RPMI8226 (cell line): ENCODE measurements at regions not wholly inside any gene's neighbourhood (a gene's known extent, or its start where the extent isn't known, plus 50 kb on each side); places are given as distances from the start of the nearest gene placed in this dataset.
"Not testable (repeated sequence)": the region's sequence is repeated elsewhere in the genome, so short reads cannot be mapped to it uniquely, and the experiment has no call there.

Experiments
- DNase-seq: peaks from one replicate; pipeline ENCODE4 v3.0.0-alpha.2; 2015

- no peak for DNase-seq
Observed at GRCh38 chr11:95432714-95433503, 201.9 kb upstream of the SESN3 start.

- DNase-seq: no peak
Observed at GRCh38 chr11:95429376-95429907, 198.4 kb upstream of the SESN3 start.

GRCh38 chr11:95426823-95427462 is 195.9 kb upstream of the SESN3 start:
- no peak for DNase-seq

GRCh38 chr11:95419915-95420314 is 188.9 kb upstream of the SESN3 start:
- DNase-seq: no peak

- no peak for DNase-seq
Observed at GRCh38 chr11:95418916-95419315, 187.9 kb upstream of the SESN3 start.

- no peak for DNase-seq
Observed at GRCh38 chr11:95417832-95418231, 186.8 kb upstream of the SESN3 start.

- DNase-seq: no peak
Observed at GRCh38 chr11:95415837-95416304, 184.9 kb upstream of the SESN3 start.

- DNase-seq: no peak
Observed at GRCh38 chr11:95414217-95414616, 183.2 kb upstream of the SESN3 start.

- no peak for DNase-seq
Observed at GRCh38 chr11:95413761-95414160, 182.8 kb upstream of the SESN3 start.

- no peak for DNase-seq
Observed at GRCh38 chr11:95413021-95413420, 182.0 kb upstream of the SESN3 start.

- DNase-seq: no peak
Observed at GRCh38 chr11:95412074-95412473, 181.1 kb upstream of the SESN3 start.

- DNase-seq: not testable (repeated sequence)
Observed at GRCh38 chr11:95410707-95411106, 179.7 kb upstream of the SESN3 start.

GRCh38 chr11:95406271-95406670 is 175.3 kb upstream of the SESN3 start:
- no peak for DNase-seq

- DNase-seq: no peak
Observed at GRCh38 chr11:95404370-95404769, 173.4 kb upstream of the SESN3 start.

- DNase-seq: peak; percentile 4
Observed at GRCh38 chr11:95398437-95399112, 167.6 kb upstream of the SESN3 start.

GRCh38 chr11:95392644-95393043 is 161.6 kb upstream of the SESN3 start:
- DNase-seq: no peak

GRCh38 chr11:95389427-95389826 is 158.4 kb upstream of the SESN3 start:
- DNase-seq: no peak

- no peak for DNase-seq
Observed at GRCh38 chr11:95388086-95388485, 157.1 kb upstream of the SESN3 start.

GRCh38 chr11:95387325-95387724 is 156.3 kb upstream of the SESN3 start:
- DNase-seq: no peak

- DNase-seq: no peak
Observed at GRCh38 chr11:95385577-95385976, 154.6 kb upstream of the SESN3 start.

GRCh38 chr11:95379479-95379878 is 148.5 kb upstream of the SESN3 start:
- DNase-seq: no peak

- DNase-seq: no peak
Observed at GRCh38 chr11:95378789-95379188, 147.8 kb upstream of the SESN3 start.

GRCh38 chr11:95378111-95378510 is 147.1 kb upstream of the SESN3 start:
- no peak for DNase-seq

GRCh38 chr11:95375886-95376285 is 144.9 kb upstream of the SESN3 start:
- no peak for DNase-seq
